Ishikawa (cell line): ENCODE measurements at regions not wholly inside any gene's neighbourhood (a gene's known extent, or its start where the extent isn't known, plus 50 kb on each side); places are given as distances from the start of the nearest gene placed in this dataset.

ENCODE experiments used
- CEBPB ChIP-seq: IDR thresholded peaks from 2 replicates; pipeline ENCODE4 v1.6.1; 2012
- EGR1 ChIP-seq: IDR thresholded peaks from 2 replicates; pipeline ENCODE4 v1.6.1; 2012
- EP300 ChIP-seq: IDR thresholded peaks from 2 replicates; pipeline ENCODE4 v1.6.1; 2012; ENCODE audit warnings: borderline replicate concordance
- MAX ChIP-seq: IDR thresholded peaks from 2 replicates; pipeline ENCODE4 v1.6.1; 2012
- TAF1 ChIP-seq: IDR thresholded peaks from 2 replicates; pipeline ENCODE4 v1.6.1; 2012; ENCODE audit warnings: low read depth, mild to moderate bottlenecking
- TCF12 ChIP-seq: IDR thresholded peaks from 2 replicates; pipeline ENCODE4 v1.6.1; 2012; ENCODE audit warnings: low read depth
- TEAD4 ChIP-seq: IDR thresholded peaks from 2 replicates; pipeline ENCODE4 v1.6.1; 2012
- YY1 ChIP-seq: IDR thresholded peaks from 2 replicates; pipeline ENCODE4 v1.6.1; 2012; ENCODE audit warnings: low read depth
- ZBTB7A ChIP-seq: IDR thresholded peaks from 2 replicates; pipeline ENCODE4 v1.6.1; 2012; ENCODE audit warnings: low read depth

GRCh38 chr3:117355566-117355965, 646.0 kb downstream of the TUSC7 start:
- TF ChIP-seq CEBPB = no peak
- TF ChIP-seq ZBTB7A = no peak
- TF ChIP-seq EGR1 = no peak
- TF ChIP-seq YY1 = no peak
- no peak for TF ChIP-seq TAF1
- TF ChIP-seq EP300 = no peak
- no peak for TF ChIP-seq TCF12
- TF ChIP-seq TEAD4 = no peak
- no peak for TF ChIP-seq MAX
